ENCODE measurements at regions not wholly inside any gene's neighbourhood (a gene's known extent, or its start where the extent isn't known, plus 50 kb on each side); places are given as distances from the start of the nearest gene placed in this dataset.

DNA sequence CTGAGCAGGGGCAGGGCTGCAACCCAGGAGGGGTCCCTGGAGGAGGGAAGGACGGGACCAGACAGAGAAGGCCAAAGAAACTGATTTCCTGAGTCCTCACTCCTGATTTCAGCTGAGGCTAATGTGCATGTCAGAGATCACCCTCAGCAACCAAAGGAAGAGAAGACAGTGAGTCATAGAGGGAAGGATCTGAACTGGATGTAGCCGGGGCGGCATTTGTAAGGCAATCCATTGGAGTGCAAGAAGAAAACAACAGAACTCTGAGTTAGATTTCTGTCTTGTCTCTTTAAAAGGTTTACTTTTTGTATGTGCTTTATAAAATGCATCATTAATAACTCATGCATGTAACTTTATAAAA, 105.3 kb upstream of the AGBL1 start:
- TF ChIP-seq GATA3 (IDR thresholded peaks at IDR 0.05; ENCODE audit: low read depth, low read length) (no peak), GATA2 (IDR thresholded peaks at IDR 0.05; ENCODE audit: low read depth, low read length) (no peak)

Data from SH-SY5Y (cell line).